Loucy (cell line): ENCODE measurements at regions not wholly inside any gene's neighbourhood (a gene's known extent, or its start where the extent isn't known, plus 50 kb on each side); places are given as distances from the start of the nearest gene placed in this dataset.

ENCODE experiments used
- H2AFZ ChIP-seq: fragments of 200-600 bp; sonication (generic); 2 replicates; pipeline ENCODE4 v1.6.0; 2016; ENCODE audit warnings: antibody characterized with exemption, mild to moderate bottlenecking, low read length, moderate library complexity
- H3F3A ChIP-seq: fragments of 200-600 bp; 2 replicates; pipeline ENCODE4 v1.6.0; 2016; ENCODE audit warnings: antibody characterized with exemption, low read depth, mild to moderate bottlenecking
- H3K27me3 ChIP-seq: fragments of 200-600 bp; sonication (generic); 2 replicates; pipeline ENCODE4 v1.6.1; 2014; ENCODE audit warnings: low read length, mild to moderate bottlenecking; ENCODE audit not compliant: insufficient read depth, poor library complexity, severe bottlenecking
- H3K36me3 ChIP-seq: fragments of 200-600 bp; sonication (generic); 2 replicates; pipeline ENCODE4 v1.6.1; 2016; ENCODE audit warnings: low read length; ENCODE audit not compliant: insufficient read depth
- H3K4me1 ChIP-seq: fragments of 200-600 bp; sonication (generic); 2 replicates; pipeline ENCODE4 v1.5.1; 2014; ENCODE audit warnings: low read length, mild to moderate bottlenecking; ENCODE audit not compliant: insufficient read depth, poor library complexity, severe bottlenecking
- H3K4me2 ChIP-seq: fragments of 200-600 bp; sonication (generic); 2 replicates; pipeline ENCODE4 v1.6.0; 2014; ENCODE audit warnings: antibody characterized with exemption, low read length, low read depth, mild to moderate bottlenecking; ENCODE audit not compliant: poor library complexity, severe bottlenecking
- H3K4me3 ChIP-seq: fragments of 200-600 bp; sonication (generic); 2 replicates; pipeline ENCODE4 v1.5.1; 2014; ENCODE audit warnings: low read length, mild to moderate bottlenecking, mixed read lengths; ENCODE audit not compliant: poor library complexity, severe bottlenecking
- H3K79me2 ChIP-seq: fragments of 200-600 bp; sonication (generic); 2 replicates; pipeline ENCODE4 v1.6.1; 2014; ENCODE audit warnings: low read length; ENCODE audit not compliant: insufficient read depth
- H3K9ac ChIP-seq: fragments of 200-600 bp; sonication (generic); 2 replicates; pipeline ENCODE4 v1.6.0; 2014; ENCODE audit warnings: mild to moderate bottlenecking, low read depth, low read length, moderate library complexity; ENCODE audit not compliant: poor library complexity, severe bottlenecking
- H3K9me2 ChIP-seq: fragments of 200-600 bp; sonication (generic); replicated peaks from 2 replicates; pipeline ENCODE4 v1.6.1; 2016; ENCODE audit warnings: low read depth, low read length, mixed read lengths
- H3K9me3 ChIP-seq: fragments of 200-600 bp; sonication (generic); 2 replicates; pipeline ENCODE4 v1.6.1; 2014; ENCODE audit warnings: mild to moderate bottlenecking, antibody characterized with exemption, low read length, low read depth; ENCODE audit not compliant: insufficient read depth
- H4K20me1 ChIP-seq: fragments of 200-600 bp; sonication (generic); 2 replicates; pipeline ENCODE4 v1.6.0; 2014; ENCODE audit warnings: antibody characterized with exemption, low read length, mild to moderate bottlenecking; ENCODE audit not compliant: insufficient read depth, poor library complexity, severe bottlenecking
- CTCF ChIP-seq: fragments of 200-600 bp; sonication (generic); conservative IDR thresholded peaks from 2 replicates; pipeline ENCODE4 v1.5.1; 2014; ENCODE audit warnings: mild to moderate bottlenecking, antibody characterized with exemption, low read length
- EZH2phosphoT487 ChIP-seq: fragments of 200-600 bp; IDR thresholded peaks from 2 replicates; pipeline ENCODE4 v1.6.1; 2018; ENCODE audit warnings: antibody characterized with exemption, mild to moderate bottlenecking, moderate library complexity, borderline replicate concordance

GRCh38 chr6:91099479-91099878 lies 512.6 kb upstream of the MAP3K7 start:
- H3K4me3 ChIP-seq: no peak overlapping the region
- H3K9ac ChIP-seq: no peak overlapping the region
- no peaks in the 10 kb centered on the region for H3K79me2 ChIP-seq
- H3F3A ChIP-seq: no peaks in the 10 kb centered on the region
- no peaks in the 10 kb centered on the region for H3K4me1 ChIP-seq
- H3K27me3 ChIP-seq: no peaks in the 10 kb centered on the region
- H3K9me2 ChIP-seq: no peaks in the 10 kb centered on the region
- no peaks in the 10 kb centered on the region for H3K36me3 ChIP-seq
- H2AFZ ChIP-seq: no peak overlapping the region
- H3K4me2 ChIP-seq: no peak overlapping the region
- TF ChIP-seq CTCF: no peak
- no peak for TF ChIP-seq EZH2phosphoT487
- H3K9me3 ChIP-seq: no peaks in the 10 kb centered on the region
- H4K20me1 ChIP-seq: no peaks in the 10 kb centered on the region

GRCh38 chr6:91098006-91098405 lies 511.1 kb upstream of the MAP3K7 start:
- no peaks in the 10 kb centered on the region for H3F3A ChIP-seq
- H2AFZ ChIP-seq: no peak overlapping the region
- no peaks in the 10 kb centered on the region for H3K4me1 ChIP-seq
- TF ChIP-seq EZH2phosphoT487 (no peak), CTCF (no peak)
- no peaks in the 10 kb centered on the region for H3K9me3 ChIP-seq
- H4K20me1 ChIP-seq: no peaks in the 10 kb centered on the region
- H3K27me3 ChIP-seq: no peaks in the 10 kb centered on the region
- H3K9me2 ChIP-seq: no peaks in the 10 kb centered on the region
- H3K4me3 ChIP-seq: no peak overlapping the region
- no peak overlapping the region for H3K4me2 ChIP-seq
- H3K79me2 ChIP-seq: no peaks in the 10 kb centered on the region
- no peaks in the 10 kb centered on the region for H3K36me3 ChIP-seq
- H3K9ac ChIP-seq: no peak overlapping the region

- H2AFZ ChIP-seq: no peak overlapping the region
- H3F3A ChIP-seq: no peaks in the 10 kb centered on the region
- H3K27me3 ChIP-seq: no peaks in the 10 kb centered on the region
- no peaks in the 10 kb centered on the region for H3K4me1 ChIP-seq
- no peak overlapping the region for H3K9ac ChIP-seq
- H3K79me2 ChIP-seq: no peaks in the 10 kb centered on the region
- no peaks in the 10 kb centered on the region for H3K9me3 ChIP-seq
- TF ChIP-seq EZH2phosphoT487: no peak
- no peak for TF ChIP-seq CTCF
- H4K20me1 ChIP-seq: no peaks in the 10 kb centered on the region
- H3K9me2 ChIP-seq: no peaks in the 10 kb centered on the region
- no peak overlapping the region for H3K4me3 ChIP-seq
- no peak overlapping the region for H3K4me2 ChIP-seq
- H3K36me3 ChIP-seq: no peaks in the 10 kb centered on the region
These were observed 510.5 kb upstream of the MAP3K7 start for GRCh38 chr6:91097364-91097763.
